Parathyroid adenoma (tissue), 2 donors: ENCODE measurements at regions not wholly inside any gene's neighbourhood (a gene's known extent, or its start where the extent isn't known, plus 50 kb on each side); places are given as distances from the start of the nearest gene placed in this dataset.
"Not testable (repeated sequence)": the region's sequence is repeated elsewhere in the genome, so short reads cannot be mapped to it uniquely, and the experiment has no call there.

Experiments
- H2AFZ ChIP-seq: fragments of 300-600 bp; sonication (generic); one replicate; pipeline ENCODE4 v1.7.0; 2017; ENCODE audit warnings: antibody characterized with exemption, mild to moderate bottlenecking
- H3K27ac ChIP-seq: fragments of 300-600 bp; sonication (generic); one replicate; pipeline ENCODE4 v1.7.0; 2017
- H3K27me3 ChIP-seq: fragments of 300-600 bp; sonication (generic); one replicate; pipeline ENCODE4 v1.7.0; 2017; ENCODE audit warnings: low read length; ENCODE audit not compliant: control insufficient read depth, insufficient read depth
- H3K36me3 ChIP-seq: fragments of 300-600 bp; sonication (generic); one replicate; pipeline ENCODE4 v1.7.0; 2017; ENCODE audit warnings: low read length; ENCODE audit not compliant: control insufficient read depth, insufficient read depth
- H3K4me1 ChIP-seq: fragments of 300-600 bp; sonication (generic); one replicate; pipeline ENCODE4 v1.7.0; 2017; ENCODE audit warnings: control low read depth
- H3K4me2 ChIP-seq: fragments of 300-600 bp; sonication (generic); one replicate; pipeline ENCODE4 v1.7.0; 2017; ENCODE audit warnings: low read length
- H3K4me3 ChIP-seq: fragments of 300-600 bp; sonication (generic); one replicate; pipeline ENCODE4 v1.7.0; 2017; ENCODE audit warnings: low read depth, low read length
- H3K79me2 ChIP-seq: fragments of 300-600 bp; sonication (generic); one replicate; pipeline ENCODE4 v1.7.0; 2017; ENCODE audit warnings: control low read depth
- H3K9ac ChIP-seq: fragments of 300-600 bp; sonication (generic); one replicate; pipeline ENCODE4 v1.7.0; 2017; ENCODE audit warnings: mild to moderate bottlenecking
- H3K9me3 ChIP-seq: fragments of 300-600 bp; sonication (generic); one replicate; pipeline ENCODE4 v1.7.0; 2017; ENCODE audit warnings: low read length; ENCODE audit not compliant: control insufficient read depth
- TF ChIP-seq, protein P1 (sequence below): fragments of 300-600 bp; sonication (generic); IDR thresholded peaks from one replicate; pipeline ENCODE4 v1.7.0; 2017; ENCODE audit warnings: antibody characterized with exemption, mild to moderate bottlenecking
- donor health status: primary hyperparathyroidism.

DNA sequence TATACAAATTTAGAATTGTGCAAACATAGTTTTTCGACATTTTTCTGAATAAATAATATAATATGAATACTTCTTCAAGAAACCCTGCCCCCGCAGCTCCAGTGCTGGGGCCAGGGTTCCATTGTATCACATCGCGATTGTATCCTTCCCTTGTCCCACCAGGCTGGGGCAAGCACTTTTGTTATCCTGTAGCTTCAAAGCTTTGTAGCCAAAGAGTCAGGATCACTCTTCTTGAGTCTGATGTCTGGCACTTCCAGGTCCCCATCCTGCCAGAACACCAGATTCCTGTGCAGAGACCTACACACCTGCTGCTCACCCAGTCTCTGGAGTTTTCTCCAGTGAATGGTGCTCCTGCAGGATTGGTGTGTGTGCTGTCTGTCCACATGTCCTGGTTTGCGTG is 186.9 kb downstream of the ASB1 start:
- no peaks in the 10 kb centered on the region for H3K27me3 ChIP-seq
- no peaks in the 10 kb centered on the region for H3K36me3 ChIP-seq
- TF ChIP-seq, protein P1, sequence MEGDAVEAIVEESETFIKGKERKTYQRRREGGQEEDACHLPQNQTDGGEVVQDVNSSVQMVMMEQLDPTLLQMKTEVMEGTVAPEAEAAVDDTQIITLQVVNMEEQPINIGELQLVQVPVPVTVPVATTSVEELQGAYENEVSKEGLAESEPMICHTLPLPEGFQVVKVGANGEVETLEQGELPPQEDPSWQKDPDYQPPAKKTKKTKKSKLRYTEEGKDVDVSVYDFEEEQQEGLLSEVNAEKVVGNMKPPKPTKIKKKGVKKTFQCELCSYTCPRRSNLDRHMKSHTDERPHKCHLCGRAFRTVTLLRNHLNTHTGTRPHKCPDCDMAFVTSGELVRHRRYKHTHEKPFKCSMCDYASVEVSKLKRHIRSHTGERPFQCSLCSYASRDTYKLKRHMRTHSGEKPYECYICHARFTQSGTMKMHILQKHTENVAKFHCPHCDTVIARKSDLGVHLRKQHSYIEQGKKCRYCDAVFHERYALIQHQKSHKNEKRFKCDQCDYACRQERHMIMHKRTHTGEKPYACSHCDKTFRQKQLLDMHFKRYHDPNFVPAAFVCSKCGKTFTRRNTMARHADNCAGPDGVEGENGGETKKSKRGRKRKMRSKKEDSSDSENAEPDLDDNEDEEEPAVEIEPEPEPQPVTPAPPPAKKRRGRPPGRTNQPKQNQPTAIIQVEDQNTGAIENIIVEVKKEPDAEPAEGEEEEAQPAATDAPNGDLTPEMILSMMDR = no peak
- no peak overlapping the region for H3K9ac ChIP-seq
- no peaks in the 10 kb centered on the region for H3K9me3 ChIP-seq
- H2AFZ ChIP-seq = no peak overlapping the region
- no peak overlapping the region for H3K4me3 ChIP-seq
- no peak overlapping the region for H3K4me2 ChIP-seq
- H3K79me2 ChIP-seq = no peaks in the 10 kb centered on the region
- H3K4me1 ChIP-seq = no peaks in the 10 kb centered on the region
- no peak overlapping the region for H3K27ac ChIP-seq

DNA sequence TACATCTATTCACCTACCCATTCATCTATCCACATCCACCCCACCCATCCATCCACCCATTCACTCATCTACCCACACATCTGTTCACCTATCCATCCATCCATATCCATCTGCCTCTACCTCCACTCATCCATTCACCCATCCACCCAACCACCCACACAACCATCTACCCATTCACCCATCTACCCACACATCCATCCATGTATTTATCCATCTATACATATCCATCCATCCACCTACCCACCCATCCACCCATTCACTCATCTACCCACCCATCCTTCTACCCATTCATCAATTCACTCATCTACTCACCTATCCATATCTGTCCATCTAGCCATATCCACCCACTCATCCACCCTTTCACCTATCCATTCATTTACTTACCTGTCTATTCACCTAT is 187.6 kb downstream of the ASB1 start:
- no peaks in the 10 kb centered on the region for H3K4me1 ChIP-seq
- H3K27me3 ChIP-seq = no peaks in the 10 kb centered on the region
- H3K36me3 ChIP-seq = no peaks in the 10 kb centered on the region
- no peak overlapping the region for H3K9ac ChIP-seq
- TF ChIP-seq, protein P1 = no peak
- H2AFZ ChIP-seq = no peak overlapping the region
- no peak overlapping the region for H3K4me2 ChIP-seq
- H3K9me3 ChIP-seq = no peaks in the 10 kb centered on the region
- no peaks in the 10 kb centered on the region for H3K79me2 ChIP-seq
- H3K27ac ChIP-seq = no peak overlapping the region
- H3K4me3 ChIP-seq = no peak overlapping the region

DNA sequence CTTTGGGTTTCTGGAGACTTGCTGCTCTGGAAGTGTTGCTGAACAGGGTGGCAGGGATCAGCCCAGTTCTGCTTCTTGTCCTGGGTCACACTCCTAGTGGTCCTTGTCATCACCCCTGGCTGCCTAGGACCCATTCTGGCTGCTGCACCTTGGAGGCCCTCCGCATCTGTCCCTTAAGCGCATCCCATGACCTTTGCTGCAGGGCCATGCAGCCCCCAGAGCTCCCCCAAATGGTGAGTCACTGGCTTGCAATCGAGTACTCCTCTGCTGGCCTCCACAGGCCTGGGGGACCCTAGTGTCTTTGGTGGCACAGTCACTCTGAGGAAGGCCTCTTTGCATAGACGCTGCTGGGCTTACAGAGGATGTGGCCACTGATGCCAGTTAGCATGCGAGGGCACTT is 188.5 kb downstream of the ASB1 start:
- Histone ChIP-seq H3K36me3 (no peaks in the 10 kb centered on the region), H3K4me1 (no peaks in the 10 kb centered on the region), H3K27me3 (no peaks in the 10 kb centered on the region), H3K79me2 (no peaks in the 10 kb centered on the region), H3K4me2 (no peak overlapping the region), H3K9ac (no peak overlapping the region), H3K9me3 (no peaks in the 10 kb centered on the region), H3K4me3 (no peak overlapping the region), H3K27ac (no peak overlapping the region), H2AFZ (no peak overlapping the region)
- TF ChIP-seq, protein P1 = no peak

DNA sequence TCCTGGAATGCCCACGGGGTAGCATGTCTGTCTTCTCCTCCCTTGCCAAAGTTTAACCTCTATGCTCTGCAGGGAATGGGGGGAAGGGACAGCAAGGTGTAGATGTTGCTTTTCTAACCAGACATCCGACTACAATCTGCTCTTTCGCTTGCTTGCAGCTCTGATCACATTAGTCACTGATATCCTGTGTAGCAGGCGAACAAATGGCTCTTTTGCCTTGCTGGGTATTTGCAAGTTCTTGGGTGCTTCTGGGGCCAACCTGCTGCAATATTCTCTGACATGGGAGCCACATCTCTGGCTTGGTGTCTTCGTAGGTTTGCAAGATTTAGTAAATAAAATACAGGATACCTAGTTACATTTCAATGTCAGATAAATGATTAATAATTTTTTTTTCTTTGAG is 190.0 kb downstream of the ASB1 start:
- Histone ChIP-seq H3K9me3 (no peaks in the 10 kb centered on the region), H3K9ac (no peak overlapping the region), H3K27me3 (no peaks in the 10 kb centered on the region), H3K79me2 (no peaks in the 10 kb centered on the region), H3K36me3 (no peaks in the 10 kb centered on the region), H3K4me2 (no peak overlapping the region), H3K4me3 (no peak overlapping the region), H2AFZ (no peak overlapping the region), H3K4me1 (no peaks in the 10 kb centered on the region), H3K27ac (no peak overlapping the region)
- TF ChIP-seq, protein P1 = no peak

DNA sequence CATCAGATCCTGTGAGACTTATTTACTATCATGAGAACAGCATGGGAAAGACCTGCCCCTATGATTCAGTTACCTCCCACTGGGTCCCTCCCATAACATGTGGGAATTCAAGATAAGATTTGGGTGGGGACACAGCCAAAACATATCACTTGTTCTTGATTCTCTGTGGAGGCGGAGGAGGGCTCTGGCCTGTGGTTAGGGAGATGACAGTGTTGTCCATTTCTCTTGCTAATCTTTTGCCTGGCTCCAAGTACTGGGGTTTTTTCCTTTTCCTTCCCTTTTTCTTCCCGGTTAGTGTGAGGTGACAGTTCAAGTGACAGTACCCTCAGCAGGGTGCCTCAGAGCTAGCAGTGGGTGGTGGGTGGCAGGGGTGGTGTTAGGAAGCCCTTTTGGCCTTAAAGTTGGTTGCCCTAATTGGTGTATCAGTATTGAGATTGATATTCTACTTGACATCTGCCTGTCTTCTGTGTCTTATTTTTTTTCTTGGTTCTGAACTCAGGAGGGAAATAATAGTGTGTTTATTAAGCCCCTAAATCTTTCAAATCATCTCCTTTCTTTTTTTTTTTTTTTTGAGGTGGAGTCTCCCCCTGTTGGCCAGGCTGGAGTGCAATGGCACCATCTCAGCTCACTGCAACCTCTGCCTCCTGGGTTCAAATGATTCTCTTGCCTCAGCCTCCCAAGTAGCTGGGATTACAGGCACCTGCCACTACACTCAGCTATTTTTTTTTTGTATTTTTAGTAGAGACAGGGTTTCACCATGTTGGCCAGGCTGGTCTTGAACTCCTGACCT is 192.0 kb downstream of the ASB1 start:
- H3K27me3 ChIP-seq, H3K27ac ChIP-seq, H3K9me3 ChIP-seq, H3K4me2 ChIP-seq, H3K4me3 ChIP-seq, H3K36me3 ChIP-seq, H2AFZ ChIP-seq, H3K9ac ChIP-seq, H3K79me2 ChIP-seq, H3K4me1 ChIP-seq: not testable (repeated sequence)
